ENCODE measurements at regions not wholly inside any gene's neighbourhood (a gene's known extent, or its start where the extent isn't known, plus 50 kb on each side); places are given as distances from the start of the nearest gene placed in this dataset.

DNA sequence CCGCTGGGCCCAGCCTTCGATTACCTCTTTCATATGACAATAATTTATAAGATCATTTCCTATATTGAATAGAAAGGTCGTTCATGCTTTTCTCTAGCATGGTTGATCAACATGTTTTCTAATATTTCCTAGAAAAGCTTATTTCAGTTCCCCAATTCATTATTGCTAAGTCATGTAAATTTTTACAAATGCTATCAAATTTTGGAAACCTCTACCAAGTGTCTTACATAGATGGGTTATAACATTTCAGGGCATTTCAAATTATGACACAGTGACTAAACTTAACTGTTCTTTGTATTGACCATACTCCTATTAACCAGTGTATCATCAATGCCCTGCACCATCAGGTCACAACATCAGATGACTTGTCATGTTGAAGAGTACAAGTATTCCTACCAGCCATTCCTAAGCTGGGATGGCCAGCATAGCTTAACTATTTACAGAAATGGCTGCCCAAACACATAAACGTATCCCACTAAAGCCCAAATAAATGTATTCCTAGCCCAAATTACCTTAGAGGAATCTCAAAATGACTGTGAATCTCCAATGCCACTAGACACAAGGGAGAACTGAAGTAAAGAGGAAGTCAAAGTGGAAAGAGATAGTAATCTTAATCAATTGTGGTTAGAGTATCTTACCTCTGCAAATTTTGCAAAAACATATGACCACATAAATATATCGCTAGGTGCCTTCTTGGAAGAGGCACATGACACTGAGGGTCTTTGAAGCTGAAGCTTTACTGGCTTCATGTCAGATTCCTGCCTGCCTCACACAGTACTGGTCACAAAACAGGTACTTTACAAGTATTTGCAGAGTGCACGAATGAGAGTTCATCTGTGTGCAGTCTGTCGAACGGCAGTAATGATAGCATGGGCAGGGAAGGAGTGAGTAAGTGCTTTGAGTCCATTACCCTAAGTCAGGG lies 87.3 kb upstream of the TLK1 start:
- no peak for DNase-seq (ENCODE audit: low read depth)
- TF ChIP-seq, protein P1, sequence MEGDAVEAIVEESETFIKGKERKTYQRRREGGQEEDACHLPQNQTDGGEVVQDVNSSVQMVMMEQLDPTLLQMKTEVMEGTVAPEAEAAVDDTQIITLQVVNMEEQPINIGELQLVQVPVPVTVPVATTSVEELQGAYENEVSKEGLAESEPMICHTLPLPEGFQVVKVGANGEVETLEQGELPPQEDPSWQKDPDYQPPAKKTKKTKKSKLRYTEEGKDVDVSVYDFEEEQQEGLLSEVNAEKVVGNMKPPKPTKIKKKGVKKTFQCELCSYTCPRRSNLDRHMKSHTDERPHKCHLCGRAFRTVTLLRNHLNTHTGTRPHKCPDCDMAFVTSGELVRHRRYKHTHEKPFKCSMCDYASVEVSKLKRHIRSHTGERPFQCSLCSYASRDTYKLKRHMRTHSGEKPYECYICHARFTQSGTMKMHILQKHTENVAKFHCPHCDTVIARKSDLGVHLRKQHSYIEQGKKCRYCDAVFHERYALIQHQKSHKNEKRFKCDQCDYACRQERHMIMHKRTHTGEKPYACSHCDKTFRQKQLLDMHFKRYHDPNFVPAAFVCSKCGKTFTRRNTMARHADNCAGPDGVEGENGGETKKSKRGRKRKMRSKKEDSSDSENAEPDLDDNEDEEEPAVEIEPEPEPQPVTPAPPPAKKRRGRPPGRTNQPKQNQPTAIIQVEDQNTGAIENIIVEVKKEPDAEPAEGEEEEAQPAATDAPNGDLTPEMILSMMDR (IDR thresholded peaks at IDR 0.05; ENCODE audit: insufficient read depth, low read depth, low read length, missing control alignments), result no peak

DNA sequence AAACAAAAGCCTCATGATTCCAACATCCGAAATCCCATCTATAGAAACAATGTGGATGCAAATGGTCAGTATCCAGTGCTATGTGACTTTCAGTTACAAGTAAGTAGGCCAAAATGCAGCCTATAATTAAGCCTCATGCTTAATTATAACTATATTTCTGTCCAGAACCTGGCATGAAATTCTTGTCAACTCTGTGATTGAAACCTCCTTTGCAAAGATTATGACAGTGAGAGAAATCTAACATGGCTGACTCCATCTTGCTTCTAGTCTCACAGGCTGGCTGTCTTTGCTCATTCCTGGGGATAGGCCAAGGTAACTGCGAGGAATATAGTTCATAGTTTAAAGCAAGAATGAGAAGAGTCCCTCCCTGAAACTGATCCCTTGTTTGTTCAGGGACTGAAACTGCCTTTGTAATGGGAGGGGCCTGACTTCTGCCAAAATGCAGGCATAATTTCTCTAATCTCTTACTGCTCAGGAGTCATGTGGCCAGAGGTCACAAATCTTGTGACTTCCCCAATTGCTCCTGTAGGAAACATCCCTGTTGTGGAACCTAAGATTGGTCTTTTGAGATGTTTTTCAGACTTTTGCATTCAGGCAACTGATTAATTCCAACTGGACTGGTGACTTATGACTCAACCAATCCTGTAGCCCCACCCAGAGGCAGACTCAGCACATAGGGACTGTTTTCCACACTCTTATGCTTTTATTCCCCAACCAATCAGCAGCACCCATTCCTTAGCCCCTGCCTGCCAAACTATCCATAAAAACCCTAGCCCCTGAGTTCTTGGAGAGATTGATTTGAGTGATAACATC lies 84.5 kb upstream of the TLK1 start:
- no peak overlapping the region for H3K4me3 ChIP-seq (ENCODE audit: low read depth, low read length)
- TF ChIP-seq, protein P1 (IDR thresholded peaks at IDR 0.05; ENCODE audit: insufficient read depth, low read depth, low read length, missing control alignments), result no peak
- no peak for DNase-seq (ENCODE audit: low read depth)

More for the DNA sequence above, 87.3 kb upstream of the TLK1 start:
- no peak overlapping the region for H3K4me3 ChIP-seq (ENCODE audit: low read depth, low read length)

DNA sequence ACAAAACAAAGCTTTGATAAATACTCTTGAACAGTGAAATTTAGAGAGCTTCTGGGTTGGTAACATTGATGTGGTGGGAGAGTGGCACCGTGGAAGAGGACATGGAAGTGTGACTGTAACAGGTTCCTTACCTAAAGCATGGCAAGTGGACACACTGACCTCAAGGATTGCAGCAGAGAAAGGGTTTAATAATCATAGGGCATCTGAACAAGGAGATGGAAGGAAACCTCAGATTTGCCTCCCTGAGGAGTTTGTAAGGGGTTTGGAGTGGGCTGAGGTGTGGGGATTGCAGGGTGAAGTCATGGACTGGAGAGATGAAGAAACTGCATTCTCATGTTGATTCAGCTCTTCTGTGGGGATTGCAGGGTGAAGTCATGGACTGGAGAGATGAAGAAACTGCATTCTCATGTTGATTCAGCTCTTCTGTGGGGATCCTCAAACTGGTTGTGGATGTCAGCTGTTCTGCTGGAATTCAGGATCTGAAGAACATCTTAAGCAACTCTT lies 83.8 kb upstream of the TLK1 start:
- H3K4me3 ChIP-seq (ENCODE audit: low read depth, low read length), result no peak overlapping the region
- TF ChIP-seq, protein P1 (IDR thresholded peaks at IDR 0.05; ENCODE audit: insufficient read depth, low read depth, low read length, missing control alignments), result no peak
- no peak for DNase-seq (ENCODE audit: low read depth)

DNA sequence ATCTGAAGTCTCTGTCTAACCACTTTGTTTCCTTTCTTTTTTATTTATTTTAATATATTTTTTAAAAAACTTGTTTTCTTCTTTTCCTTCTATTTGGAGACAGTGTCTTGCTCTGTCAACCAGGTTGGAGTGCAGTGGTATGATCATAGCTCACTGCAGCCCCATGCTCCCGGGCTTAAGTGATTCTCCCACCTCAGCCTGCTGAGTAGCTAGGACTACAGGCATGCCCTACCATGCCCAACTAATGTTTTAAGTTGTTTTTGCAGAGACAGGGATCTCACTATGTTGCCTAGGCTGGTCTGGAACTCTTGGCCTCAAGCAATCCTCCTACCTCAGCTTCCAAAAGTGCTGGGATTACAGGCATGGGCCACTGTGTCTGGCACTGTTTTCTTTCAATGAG lies 81.1 kb upstream of the TLK1 start:
- H3K4me3 ChIP-seq (ENCODE audit: low read depth, low read length), result no peak overlapping the region
- DNase-seq (ENCODE audit: low read depth), result no peak
- TF ChIP-seq, protein P1 (IDR thresholded peaks at IDR 0.05; ENCODE audit: insufficient read depth, low read depth, low read length, missing control alignments), result no peak

DNA sequence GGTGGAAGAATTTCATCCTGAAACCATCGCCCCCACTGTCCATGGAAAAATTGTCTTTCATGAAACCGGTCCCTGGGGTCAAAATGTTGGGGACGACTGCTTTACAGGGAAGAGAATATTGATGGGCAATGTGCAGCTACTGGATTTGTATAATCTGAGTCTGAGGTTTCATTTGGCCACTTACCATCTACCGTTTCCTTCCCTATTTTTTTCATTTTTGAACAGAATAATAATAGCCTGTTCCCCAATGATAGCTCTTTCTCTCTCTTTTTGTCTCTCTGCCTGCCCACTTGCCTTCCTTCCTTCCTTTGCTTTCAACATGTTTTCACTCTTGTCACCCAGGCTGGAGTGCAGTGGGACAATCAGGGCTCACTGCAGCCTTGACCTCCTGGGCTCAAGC lies 78.3 kb upstream of the TLK1 start:
- DNase-seq (ENCODE audit: low read depth), result no peak
- TF ChIP-seq, protein P1 (IDR thresholded peaks at IDR 0.05; ENCODE audit: insufficient read depth, low read depth, low read length, missing control alignments), result no peak
- no peak overlapping the region for H3K4me3 ChIP-seq (ENCODE audit: low read depth, low read length)

DNA sequence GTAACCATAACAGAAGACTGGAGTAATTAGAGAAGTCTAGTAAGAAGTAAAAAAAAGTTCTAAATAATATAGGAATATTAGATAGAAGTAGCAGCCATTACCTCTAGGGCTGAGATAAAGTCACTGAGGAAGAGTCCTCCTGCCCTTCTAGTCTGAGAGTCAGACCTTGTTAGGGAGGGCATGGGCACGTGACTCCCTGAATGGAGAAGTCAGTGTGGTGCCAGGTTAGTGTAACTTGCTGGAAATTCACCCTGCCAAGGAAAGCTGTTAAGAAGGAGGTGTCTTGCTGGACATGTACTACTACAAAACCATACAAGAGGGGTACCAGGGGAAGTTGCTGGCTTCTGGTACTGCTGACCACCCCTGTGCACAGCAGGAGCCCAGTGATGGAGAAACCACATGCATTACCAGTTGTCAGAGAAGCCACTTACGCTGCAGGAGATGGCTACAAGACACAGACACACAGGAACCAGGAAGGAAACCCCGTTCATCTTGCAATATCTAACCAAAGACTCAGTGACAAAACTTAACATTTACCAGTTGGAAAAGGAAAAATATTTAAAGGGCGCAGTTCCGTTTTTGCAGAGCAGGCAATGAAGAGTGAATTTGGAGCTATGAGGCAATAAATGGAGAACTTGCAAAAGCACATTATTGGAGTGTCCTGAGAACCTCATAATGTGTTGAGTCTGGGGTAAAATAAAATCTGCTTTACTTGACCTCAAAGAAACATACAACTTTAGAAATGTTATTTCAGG lies 77.2 kb upstream of the TLK1 start:
- TF ChIP-seq, protein P1 (IDR thresholded peaks at IDR 0.05; ENCODE audit: insufficient read depth, low read depth, low read length, missing control alignments), result no peak
- H3K4me3 ChIP-seq (ENCODE audit: low read depth, low read length), result no peak overlapping the region
- no peak for DNase-seq (ENCODE audit: low read depth)

Measured in GM12865 (cell line).